ENCODE measurements at regions not wholly inside any gene's neighbourhood (a gene's known extent, or its start where the extent isn't known, plus 50 kb on each side); places are given as distances from the start of the nearest gene placed in this dataset.

GRCh38 chr3:188026191-188026968 is 127.6 kb upstream of the LPP start:
- TF ChIP-seq, protein P1, sequence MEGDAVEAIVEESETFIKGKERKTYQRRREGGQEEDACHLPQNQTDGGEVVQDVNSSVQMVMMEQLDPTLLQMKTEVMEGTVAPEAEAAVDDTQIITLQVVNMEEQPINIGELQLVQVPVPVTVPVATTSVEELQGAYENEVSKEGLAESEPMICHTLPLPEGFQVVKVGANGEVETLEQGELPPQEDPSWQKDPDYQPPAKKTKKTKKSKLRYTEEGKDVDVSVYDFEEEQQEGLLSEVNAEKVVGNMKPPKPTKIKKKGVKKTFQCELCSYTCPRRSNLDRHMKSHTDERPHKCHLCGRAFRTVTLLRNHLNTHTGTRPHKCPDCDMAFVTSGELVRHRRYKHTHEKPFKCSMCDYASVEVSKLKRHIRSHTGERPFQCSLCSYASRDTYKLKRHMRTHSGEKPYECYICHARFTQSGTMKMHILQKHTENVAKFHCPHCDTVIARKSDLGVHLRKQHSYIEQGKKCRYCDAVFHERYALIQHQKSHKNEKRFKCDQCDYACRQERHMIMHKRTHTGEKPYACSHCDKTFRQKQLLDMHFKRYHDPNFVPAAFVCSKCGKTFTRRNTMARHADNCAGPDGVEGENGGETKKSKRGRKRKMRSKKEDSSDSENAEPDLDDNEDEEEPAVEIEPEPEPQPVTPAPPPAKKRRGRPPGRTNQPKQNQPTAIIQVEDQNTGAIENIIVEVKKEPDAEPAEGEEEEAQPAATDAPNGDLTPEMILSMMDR (IDR thresholded peaks at IDR 0.05), result no peak
- no peak for TF ChIP-seq POLR2A (IDR thresholded peaks at IDR 0.05)
